ENCODE measurements at regions not wholly inside any gene's neighbourhood (a gene's known extent, or its start where the extent isn't known, plus 50 kb on each side); places are given as distances from the start of the nearest gene placed in this dataset.

- no CpG with 5 or more reads among the region's 1 CpG for whole genome bisulfite sequencing (ENCODE audit: extremely low coverage, insufficient read length, low lambda C conversion rate)
- no peak overlapping the region for H2BK15ac ChIP-seq (ENCODE audit: low read depth, low read length)
- H3T11ph ChIP-seq (ENCODE audit: low read length) = no peak overlapping the region
- H3K4me2 ChIP-seq (ENCODE audit: insufficient read depth, insufficient read length, low read length) = no peak overlapping the region
- H2BK5ac ChIP-seq (ENCODE audit: insufficient read length, low read length) = no peak overlapping the region
- Mint-ChIP-seq H3K27ac (no peak overlapping the region), H3K27me3 (ENCODE audit: low read depth) (no peaks in the 10 kb centered on the region), H3K4me3 (no peak overlapping the region), H3K4me1 (0 out of 4 replicates have a peak, but pooled peaks cover 0 to 2% of the 10 kb centered on the region in 2 experiments), H3K36me3 (ENCODE audit: insufficient read depth in 1 of 3, low read depth in 3 of 3) (no peaks in the 10 kb centered on the region), H3K9me3 (no peaks in the 10 kb centered on the region)
- H3K9ac ChIP-seq (ENCODE audit: extremely low read depth, insufficient read length, low read length) = no peak overlapping the region
- no peaks in the 10 kb centered on the region for H3K4me1 ChIP-seq (ENCODE audit: insufficient read depth, low read length)
- H3K9me3 ChIP-seq (ENCODE audit: control insufficient read depth, low read depth, low read length) = no peaks in the 10 kb centered on the region
- no peaks in the 10 kb centered on the region for H3K79me1 ChIP-seq (ENCODE audit: insufficient read depth, low read depth, low read length, poor library complexity, severe bottlenecking)
- no peak overlapping the region for H2AFZ ChIP-seq (ENCODE audit: low read length)
- no peak overlapping the region for H2BK12ac ChIP-seq (ENCODE audit: insufficient read length, low read depth, low read length)
- no peak overlapping the region for H4K5ac ChIP-seq (ENCODE audit: insufficient read length, low read depth, low read length)
- no peak overlapping the region for H3K27ac ChIP-seq (ENCODE audit: insufficient read length, low read depth, low read length)
- TF ChIP-seq, protein P1, sequence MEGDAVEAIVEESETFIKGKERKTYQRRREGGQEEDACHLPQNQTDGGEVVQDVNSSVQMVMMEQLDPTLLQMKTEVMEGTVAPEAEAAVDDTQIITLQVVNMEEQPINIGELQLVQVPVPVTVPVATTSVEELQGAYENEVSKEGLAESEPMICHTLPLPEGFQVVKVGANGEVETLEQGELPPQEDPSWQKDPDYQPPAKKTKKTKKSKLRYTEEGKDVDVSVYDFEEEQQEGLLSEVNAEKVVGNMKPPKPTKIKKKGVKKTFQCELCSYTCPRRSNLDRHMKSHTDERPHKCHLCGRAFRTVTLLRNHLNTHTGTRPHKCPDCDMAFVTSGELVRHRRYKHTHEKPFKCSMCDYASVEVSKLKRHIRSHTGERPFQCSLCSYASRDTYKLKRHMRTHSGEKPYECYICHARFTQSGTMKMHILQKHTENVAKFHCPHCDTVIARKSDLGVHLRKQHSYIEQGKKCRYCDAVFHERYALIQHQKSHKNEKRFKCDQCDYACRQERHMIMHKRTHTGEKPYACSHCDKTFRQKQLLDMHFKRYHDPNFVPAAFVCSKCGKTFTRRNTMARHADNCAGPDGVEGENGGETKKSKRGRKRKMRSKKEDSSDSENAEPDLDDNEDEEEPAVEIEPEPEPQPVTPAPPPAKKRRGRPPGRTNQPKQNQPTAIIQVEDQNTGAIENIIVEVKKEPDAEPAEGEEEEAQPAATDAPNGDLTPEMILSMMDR (conservative IDR thresholded peaks at IDR 0.05) = no peak
- H3K27me3 ChIP-seq (ENCODE audit: insufficient read depth, low read length) = no peaks in the 10 kb centered on the region
- H3K23me2 ChIP-seq (ENCODE audit: insufficient read length, low read depth, low read length, poor library complexity, severe bottlenecking) = no peaks in the 10 kb centered on the region
- no peaks in the 10 kb centered on the region for H3K79me2 ChIP-seq (ENCODE audit: insufficient read depth, low read length)
- no peak overlapping the region for H3K56ac ChIP-seq (ENCODE audit: insufficient read length, low read depth, low read length)
- no peak overlapping the region for H2BK120ac ChIP-seq (ENCODE audit: low read depth, low read length, poor library complexity, severe bottlenecking)
- H2AK5ac ChIP-seq (ENCODE audit: insufficient read length, low read length) = no peak overlapping the region
- DNase-seq = no peak
- no peak overlapping the region for H4K91ac ChIP-seq (ENCODE audit: insufficient read length, low read depth, low read length)
- no peak overlapping the region for H3K23ac ChIP-seq (ENCODE audit: insufficient read length, low read depth, low read length)
- H3K18ac ChIP-seq (ENCODE audit: insufficient read length, low read depth, low read length) = no peak overlapping the region
- no peak overlapping the region for H4K8ac ChIP-seq (replicated peaks; ENCODE audit: insufficient read length, low read depth, low read length)
- no peak overlapping the region for H3K14ac ChIP-seq (ENCODE audit: insufficient read depth, low read length)
- H2BK20ac ChIP-seq (ENCODE audit: low read depth, low read length, poor library complexity, severe bottlenecking) = no peak overlapping the region
- no peaks in the 10 kb centered on the region for H4K20me1 ChIP-seq (ENCODE audit: control insufficient read depth, insufficient read depth, insufficient read length)
- H3K4ac ChIP-seq (ENCODE audit: low read depth, low read length) = no peak overlapping the region
Measured at GRCh38 chr13:107360010-107360409, 792.1 kb upstream of the ARGLU1 start.

Measured in H9 (cell line).